Suppressor macrophage treated with lipopolysaccharide for 1 hour (primary cell): ENCODE measurements at regions not wholly inside any gene's neighbourhood (a gene's known extent, or its start where the extent isn't known, plus 50 kb on each side); places are given as distances from the start of the nearest gene placed in this dataset.

Source experiments
- DNase-seq, 3 donors: peaks; one replicate each; pipeline ENCODE4 v3.0.0-alpha.2; 2020 to 2022

- peak; percentile 71 to 76 (median 75) for DNase-seq
These were observed 132.6 kb upstream of the LIPC start for GRCh38 chr15:58298879-58299850.

- peak; percentile 68 to 83 (median 82) for DNase-seq
These were observed 129.0 kb upstream of the LIPC start for GRCh38 chr15:58302832-58303231.

GRCh38 chr15:58303236-58303635, 128.6 kb upstream of the LIPC start:
- DNase-seq: no peak

- no peak for DNase-seq
These were observed 125.0 kb upstream of the LIPC start for GRCh38 chr15:58306591-58307312.

- DNase-seq: no peak
These were observed 124.4 kb upstream of the LIPC start for GRCh38 chr15:58307313-58307961.

- DNase-seq: no peak
These were observed 122.9 kb upstream of the LIPC start for GRCh38 chr15:58308742-58309355.

- peak; percentile 58 to 75 (median 61) for DNase-seq
These were observed 121.5 kb upstream of the LIPC start for GRCh38 chr15:58309963-58310928.

- no peak for DNase-seq
These were observed 120.2 kb upstream of the LIPC start for GRCh38 chr15:58311556-58311955.

GRCh38 chr15:58312031-58312430, 119.8 kb upstream of the LIPC start:
- no peak for DNase-seq

- no peak for DNase-seq
These were observed 118.5 kb upstream of the LIPC start for GRCh38 chr15:58313304-58313703.

- DNase-seq: no peak
These were observed 117.8 kb upstream of the LIPC start for GRCh38 chr15:58313810-58314592.

- DNase-seq: no peak
These were observed 117.1 kb upstream of the LIPC start for GRCh38 chr15:58314593-58315216.

- no peak for DNase-seq
These were observed 113.3 kb upstream of the LIPC start for GRCh38 chr15:58318517-58318916.

GRCh38 chr15:58321034-58321433, 110.8 kb upstream of the LIPC start:
- no peak for DNase-seq

GRCh38 chr15:58322253-58322652, 109.5 kb upstream of the LIPC start:
- DNase-seq: no peak

- peak in 2 of 3 donors; percentile 37 for DNase-seq
These were observed 108.5 kb upstream of the LIPC start for GRCh38 chr15:58323321-58323720.

GRCh38 chr15:58324533-58324932, 107.3 kb upstream of the LIPC start:
- DNase-seq: peak in 1 of 3 donors; percentile 18

- DNase-seq: no peak
These were observed 103.8 kb upstream of the LIPC start for GRCh38 chr15:58327958-58328357.

GRCh38 chr15:58329211-58329610, 102.6 kb upstream of the LIPC start:
- peak; percentile 48 to 74 (median 65) for DNase-seq
